ENCODE measurements at regions not wholly inside any gene's neighbourhood (a gene's known extent, or its start where the extent isn't known, plus 50 kb on each side); places are given as distances from the start of the nearest gene placed in this dataset.
A peak's percentile ranks its signal among the peaks of the same experiment; 100 is the strongest.
"Not testable (repeated sequence)": the region's sequence is repeated elsewhere in the genome, so short reads cannot be mapped to it uniquely, and the experiment has no call there.

- DNase-seq (ENCODE audit: low read depth in 2 of 2), result no peak
These were observed 170.3 kb upstream of the CXCR4 start for GRCh38 chr2:136288249-136288648.

DNA sequence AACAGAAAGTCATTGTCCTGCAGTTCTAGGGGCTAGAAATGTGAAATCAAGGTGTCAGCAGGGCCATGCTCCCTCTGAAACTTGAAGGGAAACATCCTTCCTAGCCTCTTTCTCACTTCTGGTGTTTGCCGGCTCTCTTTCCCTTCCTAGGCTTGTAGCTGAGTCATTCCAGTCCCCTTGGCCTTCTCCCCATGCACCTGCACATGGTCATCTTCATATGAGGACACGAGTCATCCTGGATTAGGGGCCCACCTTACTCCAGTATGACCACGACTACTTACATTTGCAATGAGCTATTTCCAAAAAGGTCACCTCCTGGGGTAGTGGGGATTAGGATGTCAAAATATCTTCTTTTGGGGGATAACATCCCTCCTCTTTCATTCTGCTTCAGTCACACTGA, 168.5 kb upstream of the CXCR4 start:
- DNase-seq (ENCODE audit: low read depth in 2 of 2), result no peak

- DNase-seq (ENCODE audit: low read depth in 2 of 2), result no peak
These were observed 166.5 kb upstream of the CXCR4 start for GRCh38 chr2:136284226-136285119.

DNA sequence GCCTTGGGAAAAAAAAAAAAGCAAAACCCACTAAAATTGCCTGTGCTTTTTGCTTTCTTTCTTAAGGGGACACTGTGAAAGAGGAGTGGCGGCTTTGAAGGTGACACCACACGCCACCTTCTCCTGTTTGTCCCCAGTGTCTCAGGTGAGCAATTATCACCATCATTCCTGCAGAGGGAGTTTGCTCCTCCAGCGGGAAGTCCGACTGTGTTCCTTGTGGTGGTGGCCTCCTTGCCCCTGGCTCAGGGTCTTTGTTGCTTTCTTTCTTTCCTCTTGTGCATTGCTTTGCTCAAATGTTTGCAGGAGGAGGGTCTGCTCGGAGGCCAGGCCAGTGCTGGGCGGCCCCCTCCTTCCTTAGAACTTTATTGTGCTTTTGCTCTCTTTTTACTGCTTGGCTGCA, 164.3 kb upstream of the CXCR4 start:
- no peak for DNase-seq (ENCODE audit: low read depth in 2 of 2)

DNA sequence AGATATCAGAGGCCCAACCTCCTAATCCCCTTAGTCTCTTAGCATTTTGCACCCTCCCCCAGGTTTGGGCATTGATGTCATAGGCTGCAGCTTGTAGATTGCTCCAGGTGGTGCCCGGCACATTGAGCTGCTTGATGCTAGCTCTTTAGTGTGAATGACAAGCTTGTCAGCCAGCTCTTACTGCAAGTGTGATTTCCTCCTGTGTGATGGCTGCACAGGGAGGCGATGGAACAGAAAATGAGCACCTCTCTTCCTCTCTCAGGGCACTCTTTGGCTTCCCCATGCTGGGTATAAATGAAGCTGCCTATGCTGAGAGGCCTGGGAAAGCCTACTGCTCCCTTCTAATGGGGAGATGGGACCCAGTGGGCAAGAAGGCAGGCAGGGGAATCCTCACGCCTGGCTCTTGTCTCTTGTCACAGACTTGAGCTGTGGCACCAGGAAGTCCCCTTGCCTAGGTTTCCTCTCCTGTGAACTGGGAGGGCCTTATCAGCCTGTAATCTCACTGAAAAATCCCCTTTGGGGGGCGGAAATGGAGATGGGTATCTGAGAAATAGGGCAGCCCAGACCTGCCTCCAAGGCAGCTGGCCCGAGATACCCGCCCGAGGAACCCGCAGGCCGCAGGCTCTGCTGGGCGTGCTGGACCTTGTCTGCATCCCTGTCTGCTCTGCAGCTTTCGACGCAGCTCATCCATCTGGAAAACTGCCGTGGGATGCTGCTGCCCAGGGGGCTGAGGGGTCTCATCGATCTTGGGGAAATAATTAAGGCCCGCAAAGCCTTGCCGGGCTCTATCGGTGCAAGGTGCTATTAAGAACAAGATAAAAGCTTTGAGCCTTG, 163.5 kb upstream of the CXCR4 start:
- DNase-seq (ENCODE audit: low read depth in 2 of 2), result peak in 1 of 2 donors; percentile 19

DNA sequence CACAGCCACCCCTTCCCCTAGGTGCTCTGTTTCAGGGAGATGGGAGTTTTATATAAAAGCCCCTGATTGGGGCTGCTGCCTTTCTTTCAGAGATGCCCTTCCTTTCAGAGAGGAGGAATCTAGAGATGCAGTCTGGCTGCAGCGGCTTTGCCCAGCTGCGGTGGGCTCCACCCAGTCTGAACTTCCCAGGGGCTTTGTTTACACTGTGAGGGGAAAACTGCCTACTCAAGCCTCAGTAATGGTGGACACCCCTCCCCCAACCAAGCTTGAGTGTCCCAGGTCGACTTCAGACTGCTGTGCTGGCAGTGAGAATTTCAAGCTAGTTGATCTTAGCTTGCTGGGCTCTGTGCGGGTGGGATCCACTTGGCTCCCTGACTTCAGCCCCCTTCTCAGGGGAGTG, 148.4 kb upstream of the CXCR4 start:
- not testable (repeated sequence) for DNase-seq (ENCODE audit: low read depth in 2 of 2)

DNA sequence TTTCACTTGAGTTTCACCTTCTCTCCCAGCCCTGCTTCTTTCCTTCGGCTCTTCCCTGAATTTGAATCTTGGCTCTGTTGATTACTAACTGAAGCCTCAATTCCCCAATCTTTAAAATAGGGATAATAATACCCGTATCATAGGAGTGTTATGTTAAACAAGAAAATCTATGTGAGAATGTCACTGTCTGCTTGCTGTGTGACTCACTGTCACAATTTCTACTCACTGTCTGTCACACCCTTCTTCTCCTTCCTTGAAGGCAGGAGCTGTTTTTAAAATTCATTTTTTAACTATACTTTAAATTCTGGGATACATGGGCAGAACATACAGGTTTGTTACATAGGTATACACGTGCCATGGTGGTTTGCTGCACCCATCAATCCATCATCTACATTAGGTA, 141.6 kb upstream of the CXCR4 start:
- DNase-seq (ENCODE audit: low read depth in 2 of 2), result no peak

DNA sequence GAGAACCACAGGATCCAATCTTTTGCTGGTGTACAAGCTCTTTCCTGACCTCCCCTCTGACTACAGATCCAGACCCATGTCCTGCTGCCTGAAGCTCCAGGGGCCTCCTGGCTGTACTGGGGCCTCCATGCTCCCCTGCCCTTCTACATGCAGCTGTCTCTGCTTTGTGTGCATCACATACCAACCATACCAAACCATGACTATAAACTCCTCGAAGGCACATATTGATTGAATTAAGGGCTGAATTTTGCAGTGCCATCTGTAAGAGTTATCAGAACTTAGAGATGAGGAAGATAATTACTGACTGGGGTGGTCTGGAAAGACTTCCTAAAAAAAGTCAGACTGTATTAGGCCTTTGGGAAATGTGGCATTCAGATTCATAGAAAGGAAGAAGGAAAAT, 139.9 kb upstream of the CXCR4 start:
- DNase-seq (ENCODE audit: low read depth in 2 of 2), result no peak

GRCh38 chr2:136255648-136256461, 137.9 kb upstream of the CXCR4 start:
- no peak for DNase-seq (ENCODE audit: low read depth in 2 of 2)

DNA sequence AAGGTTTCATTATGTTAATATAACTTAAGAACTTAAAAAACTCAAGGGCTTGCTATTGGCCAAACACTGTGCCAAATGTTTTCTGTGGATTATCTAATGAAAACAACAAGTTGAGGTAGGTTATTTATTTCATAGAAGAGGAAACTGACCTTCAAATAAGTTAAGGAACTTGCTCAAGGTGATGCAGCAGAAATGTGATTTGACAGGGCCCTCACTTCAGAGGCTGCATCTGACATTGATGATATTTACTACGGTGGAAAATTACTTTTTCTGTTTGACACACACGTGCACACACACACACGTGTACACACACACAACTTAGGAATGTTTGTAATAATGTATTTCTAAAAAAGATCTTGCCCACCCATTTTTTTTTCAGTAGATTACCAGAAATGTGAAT, 137.2 kb upstream of the CXCR4 start:
- DNase-seq (ENCODE audit: low read depth in 2 of 2), result no peak

- no peak for DNase-seq (ENCODE audit: low read depth in 2 of 2)
These were observed 136.7 kb upstream of the CXCR4 start for GRCh38 chr2:136254681-136255080.

GRCh38 chr2:136253288-136254004, 135.5 kb upstream of the CXCR4 start:
- DNase-seq (ENCODE audit: low read depth in 2 of 2), result no peak

GRCh38 chr2:136251885-136252585, 134.1 kb upstream of the CXCR4 start:
- DNase-seq (ENCODE audit: low read depth in 2 of 2), result no peak

GRCh38 chr2:136251197-136251884, 133.4 kb upstream of the CXCR4 start:
- DNase-seq (ENCODE audit: low read depth in 2 of 2), result no peak

DNA sequence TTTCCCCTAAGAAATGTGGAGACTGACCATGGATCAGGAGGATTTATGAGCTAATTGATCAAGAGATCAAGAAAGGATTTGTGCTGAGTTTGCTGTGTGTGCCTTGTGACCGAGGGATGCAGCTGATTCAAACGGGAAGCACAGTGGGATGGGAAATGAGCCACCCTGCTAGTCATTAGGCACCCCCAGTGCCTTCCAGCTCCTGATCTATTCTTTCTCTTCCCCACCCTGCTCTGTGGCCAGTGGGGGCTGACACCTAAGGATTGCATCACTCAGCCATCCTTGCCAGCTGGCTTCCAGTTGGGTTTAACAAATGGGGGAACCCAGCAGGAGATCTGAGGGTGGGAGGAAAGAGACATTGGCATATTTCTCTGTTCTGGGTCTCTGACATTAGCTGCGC, 132.2 kb upstream of the CXCR4 start:
- no peak for DNase-seq (ENCODE audit: low read depth in 2 of 2)

DNA sequence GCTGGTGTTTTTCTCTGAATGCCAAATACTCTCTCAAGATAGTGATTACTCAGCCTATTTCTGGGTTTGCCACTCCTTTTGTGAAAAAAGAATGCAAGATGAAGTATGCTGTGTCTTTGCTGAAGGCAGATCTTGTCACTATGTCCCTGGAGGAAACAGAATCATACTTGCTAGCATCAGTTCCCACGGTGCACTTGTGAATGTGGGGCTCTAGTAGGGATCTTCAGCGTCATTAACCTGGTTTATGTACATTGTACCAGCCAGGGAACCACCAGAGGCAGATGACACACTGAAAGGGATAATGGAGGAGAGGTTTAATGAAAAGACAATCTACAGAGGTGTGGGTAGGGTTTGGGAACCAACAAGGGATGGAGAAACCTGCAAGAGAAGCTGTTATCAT, 131.0 kb upstream of the CXCR4 start:
- no peak for DNase-seq (ENCODE audit: low read depth in 2 of 2)

- no peak for DNase-seq (ENCODE audit: low read depth in 2 of 2)
These were observed 130.3 kb upstream of the CXCR4 start for GRCh38 chr2:136248242-136248641.

DNA sequence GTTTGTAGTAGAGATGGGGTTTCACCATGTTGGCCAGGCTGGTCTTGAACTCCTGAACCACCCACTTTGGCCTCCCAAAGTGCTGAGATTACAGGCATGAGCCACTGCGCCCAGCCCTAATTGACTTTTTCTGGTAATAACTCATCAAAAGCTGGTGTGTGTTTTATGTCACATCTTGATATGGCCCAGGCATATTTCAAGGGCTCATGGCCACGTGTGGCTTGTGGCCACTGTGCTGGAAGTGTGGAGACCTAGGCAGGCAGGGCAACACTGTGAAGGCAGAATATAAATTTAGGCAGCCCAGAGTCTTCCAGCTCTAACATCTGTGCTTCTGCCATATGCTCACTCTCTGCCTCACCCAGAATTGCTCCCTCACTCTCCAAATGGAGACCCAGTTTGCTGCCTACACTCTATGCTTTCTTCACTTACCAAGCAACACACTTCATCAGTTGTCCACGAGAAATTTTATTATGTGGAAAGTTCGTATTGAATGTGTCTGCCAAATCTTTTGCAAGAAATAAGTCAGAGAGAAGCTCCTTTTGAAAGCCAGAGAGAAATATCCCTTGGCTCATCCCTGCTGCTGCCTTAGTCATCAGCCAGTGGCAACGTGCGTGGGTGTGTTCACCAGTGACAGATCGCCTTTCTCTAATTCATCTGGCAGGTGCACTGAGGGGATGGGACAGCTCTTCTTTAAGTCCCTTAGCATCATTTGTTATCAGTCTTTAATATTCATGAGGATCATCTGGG, 129.4 kb upstream of the CXCR4 start:
- DNase-seq (ENCODE audit: low read depth in 2 of 2), result peak; percentile 48 to 58

GRCh38 chr2:136246086-136246669, 128.2 kb upstream of the CXCR4 start:
- no peak for DNase-seq (ENCODE audit: low read depth in 2 of 2)
